C4-2B (cell line): ENCODE measurements at regions not wholly inside any gene's neighbourhood (a gene's known extent, or its start where the extent isn't known, plus 50 kb on each side); places are given as distances from the start of the nearest gene placed in this dataset.

Source experiments
- H3K27ac ChIP-seq: fragments of 450-650 bp; 2 replicates; pipeline ENCODE4 v1.5.1; 2017
- ZFX ChIP-seq: fragments of 450-650 bp; IDR thresholded peaks from 2 replicates; pipeline ENCODE4 v1.6.1; 2017
- TF ChIP-seq, protein P1 (sequence below): fragments of 450-650 bp; conservative IDR thresholded peaks from 2 replicates; pipeline ENCODE4 v1.5.1; 2017; ENCODE audit warnings: mild to moderate bottlenecking

DNA sequence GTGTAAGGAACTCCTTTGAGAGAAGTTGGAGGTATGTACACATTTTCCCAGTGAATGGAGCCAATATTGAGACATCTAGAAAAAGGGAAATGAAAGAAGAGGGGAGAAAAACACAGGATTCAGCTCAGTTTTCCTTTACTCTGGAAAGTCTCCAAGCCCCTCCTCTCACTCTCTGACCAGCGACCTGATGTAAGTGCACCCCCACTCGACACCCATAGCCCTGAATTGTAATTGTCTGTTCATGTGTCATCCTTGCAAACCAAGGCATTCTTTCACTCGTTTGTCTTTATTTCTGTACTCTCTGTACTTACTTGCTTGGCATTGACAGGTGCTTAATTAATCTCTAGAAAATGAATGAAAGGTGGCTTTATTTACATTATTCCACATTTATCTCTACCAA lies 55.7 kb upstream of the CTAGE1 start:
- no peak overlapping the region for H3K27ac ChIP-seq
- TF ChIP-seq, protein P1, sequence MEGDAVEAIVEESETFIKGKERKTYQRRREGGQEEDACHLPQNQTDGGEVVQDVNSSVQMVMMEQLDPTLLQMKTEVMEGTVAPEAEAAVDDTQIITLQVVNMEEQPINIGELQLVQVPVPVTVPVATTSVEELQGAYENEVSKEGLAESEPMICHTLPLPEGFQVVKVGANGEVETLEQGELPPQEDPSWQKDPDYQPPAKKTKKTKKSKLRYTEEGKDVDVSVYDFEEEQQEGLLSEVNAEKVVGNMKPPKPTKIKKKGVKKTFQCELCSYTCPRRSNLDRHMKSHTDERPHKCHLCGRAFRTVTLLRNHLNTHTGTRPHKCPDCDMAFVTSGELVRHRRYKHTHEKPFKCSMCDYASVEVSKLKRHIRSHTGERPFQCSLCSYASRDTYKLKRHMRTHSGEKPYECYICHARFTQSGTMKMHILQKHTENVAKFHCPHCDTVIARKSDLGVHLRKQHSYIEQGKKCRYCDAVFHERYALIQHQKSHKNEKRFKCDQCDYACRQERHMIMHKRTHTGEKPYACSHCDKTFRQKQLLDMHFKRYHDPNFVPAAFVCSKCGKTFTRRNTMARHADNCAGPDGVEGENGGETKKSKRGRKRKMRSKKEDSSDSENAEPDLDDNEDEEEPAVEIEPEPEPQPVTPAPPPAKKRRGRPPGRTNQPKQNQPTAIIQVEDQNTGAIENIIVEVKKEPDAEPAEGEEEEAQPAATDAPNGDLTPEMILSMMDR, result no peak
- no peak for TF ChIP-seq ZFX

DNA sequence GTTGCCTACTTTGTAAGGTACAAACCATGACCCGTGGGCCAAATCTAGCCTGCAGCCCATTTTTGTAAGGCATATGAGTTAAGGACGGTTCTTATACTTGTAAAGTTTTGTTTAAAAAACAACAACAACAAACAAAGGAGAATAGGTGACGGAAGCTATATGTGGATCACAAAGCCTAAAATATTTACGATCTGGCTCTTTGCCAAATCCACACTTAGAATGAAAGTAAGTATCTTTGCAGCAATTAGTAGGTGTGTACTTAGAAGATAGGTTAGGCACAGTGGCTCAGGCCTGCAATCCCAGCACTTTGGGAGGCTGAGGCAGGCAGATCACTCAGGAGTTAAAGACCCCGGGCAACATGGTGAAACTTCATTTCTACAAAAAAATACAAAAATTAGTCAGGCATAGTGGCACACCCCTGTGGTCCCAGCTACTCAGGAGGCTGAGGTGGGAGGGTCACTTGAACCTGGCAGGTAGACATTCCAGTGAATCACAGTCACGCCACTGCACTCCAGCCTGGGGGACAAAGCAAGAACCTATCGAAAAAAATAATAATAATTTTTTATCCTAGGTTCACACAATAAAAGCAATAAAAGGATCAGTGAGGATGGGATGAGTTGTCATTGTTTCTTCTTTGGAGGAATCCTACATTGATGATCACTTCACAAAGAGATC lies 57.8 kb upstream of the CTAGE1 start:
- H3K27ac ChIP-seq, result no peak overlapping the region
- no peak for TF ChIP-seq ZFX

DNA sequence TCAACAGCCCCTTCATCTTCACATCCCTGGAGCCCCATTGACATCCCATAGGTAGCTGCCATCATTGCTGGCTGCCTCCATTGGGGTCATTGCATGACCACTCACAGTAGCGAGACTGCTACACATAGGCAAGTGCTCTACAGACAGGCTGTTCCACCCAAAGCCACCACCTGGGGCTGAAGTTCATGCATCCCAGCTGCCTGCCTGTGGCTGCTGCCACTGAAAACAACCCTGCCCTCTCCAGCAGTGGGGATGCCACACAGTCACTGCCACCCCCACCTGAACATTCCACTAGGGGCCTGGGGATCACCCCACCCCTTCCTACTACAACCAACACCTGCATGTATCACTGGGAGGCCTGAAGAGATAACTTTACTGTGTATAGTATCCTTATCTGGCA lies 59.5 kb upstream of the CTAGE1 start:
- H3K27ac ChIP-seq, result no peak overlapping the region
- no peak for TF ChIP-seq ZFX
- TF ChIP-seq, protein P1, result no peak

DNA sequence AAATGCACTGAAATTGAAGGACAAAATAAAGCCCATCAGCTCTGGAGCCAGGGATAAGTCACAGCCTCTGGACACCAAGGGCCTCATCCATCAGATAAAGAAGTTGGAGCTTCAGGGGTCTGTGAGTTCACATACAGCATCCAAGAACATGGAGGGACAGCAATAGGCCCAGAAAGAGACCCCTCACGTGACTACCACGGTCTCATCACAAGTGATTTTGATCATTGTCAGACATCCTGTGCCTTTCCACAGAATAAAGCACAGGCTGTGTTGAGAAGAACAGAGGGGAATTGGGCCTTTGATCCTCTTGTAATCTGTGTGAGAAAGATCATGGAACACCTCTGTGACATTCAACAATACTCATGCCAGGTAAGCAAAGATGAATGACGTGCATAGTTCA lies 65.2 kb upstream of the CTAGE1 start:
- no peak for TF ChIP-seq ZFX
- TF ChIP-seq, protein P1, result no peak
- no peak overlapping the region for H3K27ac ChIP-seq

DNA sequence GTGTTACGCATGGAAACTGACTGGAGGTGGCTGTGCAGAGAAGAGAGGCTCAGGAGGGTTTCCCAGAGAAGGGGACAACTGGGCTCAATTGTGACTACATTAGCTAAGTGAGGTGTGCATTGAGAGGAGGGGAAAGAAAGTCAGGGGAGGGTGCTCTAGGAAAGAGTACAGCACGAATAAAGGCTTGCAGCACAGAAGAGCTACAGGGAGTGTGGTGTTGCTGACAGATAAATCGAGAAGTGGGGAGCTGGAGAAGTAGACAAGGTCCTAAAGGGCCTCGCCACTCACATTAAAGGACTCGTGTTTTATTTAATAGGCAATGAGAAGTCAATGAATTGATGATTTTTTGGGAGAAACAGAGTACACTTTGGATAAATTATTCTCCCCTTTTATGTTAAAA lies 65.7 kb upstream of the CTAGE1 start:
- H3K27ac ChIP-seq, result no peak overlapping the region
- TF ChIP-seq, protein P1, result no peak
- no peak for TF ChIP-seq ZFX

DNA sequence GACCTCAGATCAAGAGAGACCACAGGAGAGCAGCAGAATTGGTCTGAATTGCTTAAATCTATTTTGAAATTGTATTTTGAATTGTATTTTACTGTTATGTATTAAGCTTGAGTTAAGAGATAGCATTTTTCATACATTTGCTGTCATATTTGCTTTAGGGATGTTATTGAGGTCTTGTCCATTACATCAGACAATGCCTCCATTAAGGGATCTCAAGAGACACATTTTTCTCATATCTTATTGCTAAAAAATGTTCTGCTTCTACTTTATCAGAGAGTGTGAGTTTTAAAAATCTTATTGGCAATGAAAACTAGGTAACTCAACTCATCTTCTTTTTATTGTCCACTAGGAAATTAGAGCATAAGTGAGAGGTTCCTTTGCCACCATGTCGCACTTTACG lies 66.8 kb upstream of the CTAGE1 start:
- no peak overlapping the region for H3K27ac ChIP-seq
- TF ChIP-seq ZFX, result no peak
- TF ChIP-seq, protein P1, result no peak

DNA sequence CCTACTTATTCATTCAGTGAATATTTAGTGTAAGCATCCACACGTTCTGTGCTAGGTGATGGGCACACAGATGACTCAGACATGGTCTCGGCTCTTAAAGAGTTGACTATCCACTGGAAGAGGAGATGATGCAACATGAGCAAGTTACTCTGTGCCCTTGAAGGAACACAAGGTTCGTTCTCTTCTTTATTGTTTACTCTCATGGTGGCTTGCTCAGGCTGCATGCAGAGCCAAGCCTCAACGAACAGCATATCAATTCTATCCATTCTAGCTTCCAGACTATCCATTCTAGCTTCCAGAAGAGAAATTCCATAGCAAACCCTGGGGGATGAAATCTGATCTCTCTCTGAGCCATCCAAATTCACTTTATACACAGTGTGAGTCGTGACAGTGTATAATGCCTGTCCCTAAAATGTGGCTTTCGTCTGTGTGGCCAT lies 68.1 kb upstream of the CTAGE1 start:
- TF ChIP-seq ZFX, result no peak
- TF ChIP-seq, protein P1, result no peak
- peak overlapping the region; percentile 90; the same call in 1 of the 2 replicates for H3K27ac ChIP-seq

DNA sequence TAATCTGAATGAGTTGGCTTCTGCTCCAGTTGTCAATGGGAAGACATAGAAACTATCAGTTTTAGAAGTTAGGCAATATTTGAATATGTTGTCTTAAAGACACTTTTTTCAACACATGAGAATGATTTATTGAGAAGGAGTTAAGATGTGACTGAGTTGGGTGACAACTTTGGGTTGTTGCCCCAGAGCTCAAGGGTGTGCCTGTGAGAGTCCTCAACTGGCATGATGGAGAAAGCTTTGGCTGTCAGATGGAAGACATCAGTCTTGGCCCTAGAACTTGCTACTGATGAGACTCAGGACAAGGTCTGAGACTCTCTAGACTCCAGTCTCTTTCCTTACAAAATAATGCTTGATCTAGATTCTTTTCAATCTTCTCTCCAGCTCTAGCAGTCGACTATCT lies 69.0 kb upstream of the CTAGE1 start:
- H3K27ac ChIP-seq, result peak overlapping the region; percentile 90; the same call in 1 of the 2 replicates
- no peak for TF ChIP-seq ZFX
- TF ChIP-seq, protein P1, result no peak
